ENCODE measurements at regions not wholly inside any gene's neighbourhood (a gene's known extent, or its start where the extent isn't known, plus 50 kb on each side); places are given as distances from the start of the nearest gene placed in this dataset.

GRCh38 chr2:11989354-11989703 is 242.9 kb downstream of the LPIN1 start:
- TF ChIP-seq POLR2A (IDR thresholded peaks at IDR 0.05): no peak
- TF ChIP-seq EP300 (IDR thresholded peaks at IDR 0.05): no peak
- TF ChIP-seq CTCF (IDR thresholded peaks at IDR 0.05): no peak

Data from tibial nerve (tissue), 4 donors.